ENCODE measurements at regions not wholly inside any gene's neighbourhood (a gene's known extent, or its start where the extent isn't known, plus 50 kb on each side); places are given as distances from the start of the nearest gene placed in this dataset. TPM values are rescaled to one million over a fixed set of nuclear protein-coding genes. Genes with fewer than 3 reads are reported as not detected.

GRCh38 chr1:219664310-219665029, 51.6 kb upstream of the ZC3H11B start:
- H3K27me3 ChIP-seq (ENCODE audit: control insufficient read depth in 3 of 3, insufficient read depth in 3 of 3, low read length in 2 of 3) = no peaks in the 10 kb centered on the region
- TF ChIP-seq, protein P1, sequence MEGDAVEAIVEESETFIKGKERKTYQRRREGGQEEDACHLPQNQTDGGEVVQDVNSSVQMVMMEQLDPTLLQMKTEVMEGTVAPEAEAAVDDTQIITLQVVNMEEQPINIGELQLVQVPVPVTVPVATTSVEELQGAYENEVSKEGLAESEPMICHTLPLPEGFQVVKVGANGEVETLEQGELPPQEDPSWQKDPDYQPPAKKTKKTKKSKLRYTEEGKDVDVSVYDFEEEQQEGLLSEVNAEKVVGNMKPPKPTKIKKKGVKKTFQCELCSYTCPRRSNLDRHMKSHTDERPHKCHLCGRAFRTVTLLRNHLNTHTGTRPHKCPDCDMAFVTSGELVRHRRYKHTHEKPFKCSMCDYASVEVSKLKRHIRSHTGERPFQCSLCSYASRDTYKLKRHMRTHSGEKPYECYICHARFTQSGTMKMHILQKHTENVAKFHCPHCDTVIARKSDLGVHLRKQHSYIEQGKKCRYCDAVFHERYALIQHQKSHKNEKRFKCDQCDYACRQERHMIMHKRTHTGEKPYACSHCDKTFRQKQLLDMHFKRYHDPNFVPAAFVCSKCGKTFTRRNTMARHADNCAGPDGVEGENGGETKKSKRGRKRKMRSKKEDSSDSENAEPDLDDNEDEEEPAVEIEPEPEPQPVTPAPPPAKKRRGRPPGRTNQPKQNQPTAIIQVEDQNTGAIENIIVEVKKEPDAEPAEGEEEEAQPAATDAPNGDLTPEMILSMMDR (IDR thresholded peaks at IDR 0.05; ENCODE audit: control extremely low read depth, extremely low read depth) = no peak
- no peak overlapping the region for H3K9ac ChIP-seq (ENCODE audit: insufficient read depth in 1 of 2, low read length in 2 of 2)
- H3K4me1 ChIP-seq (ENCODE audit: control insufficient read depth in 5 of 5, insufficient read depth in 5 of 5, low read length in 5 of 5) = peaks cover 0 to 26% (median 0%) of the 10 kb centered on the region in 5 donors
- H3K27ac ChIP-seq (ENCODE audit: low read depth in 1 of 2, low read length in 1 of 2) = no peak overlapping the region
- 72 to 80% methylated on average over 4 of the region's 4 CpGs for WGBS, 2 donors
- H3K36me3 ChIP-seq (ENCODE audit: control insufficient read depth in 4 of 4, insufficient read depth in 4 of 4, low read length in 4 of 4) = no peaks in the 10 kb centered on the region
- DNase-seq (no peak), ATAC-seq (ENCODE audit: insufficient read depth, low FRiP score) (no peak)
- no peak overlapping the region for H3K4me3 ChIP-seq
- H3K9me3 ChIP-seq (ENCODE audit: control insufficient read depth in 4 of 4, insufficient read depth in 3 of 4, low read length in 3 of 4) = no peaks in the 10 kb centered on the region

Small RNA genes in the stretch of these regions (small RNA-seq; reads per million reads assigned to genes)
- not detected for gene RNA5SP76 (ENCODE audit: low replicate concordance)
